GM21786 (cell line): ENCODE measurements at regions not wholly inside any gene's neighbourhood (a gene's known extent, or its start where the extent isn't known, plus 50 kb on each side); places are given as distances from the start of the nearest gene placed in this dataset.

Source experiments
- ATAC-seq: cut with Tn5 transposase; IDR thresholded peaks from one replicate; pipeline ENCODE4 v1.9.1; 2021; ENCODE audit not compliant: unreplicated experiment

DNA sequence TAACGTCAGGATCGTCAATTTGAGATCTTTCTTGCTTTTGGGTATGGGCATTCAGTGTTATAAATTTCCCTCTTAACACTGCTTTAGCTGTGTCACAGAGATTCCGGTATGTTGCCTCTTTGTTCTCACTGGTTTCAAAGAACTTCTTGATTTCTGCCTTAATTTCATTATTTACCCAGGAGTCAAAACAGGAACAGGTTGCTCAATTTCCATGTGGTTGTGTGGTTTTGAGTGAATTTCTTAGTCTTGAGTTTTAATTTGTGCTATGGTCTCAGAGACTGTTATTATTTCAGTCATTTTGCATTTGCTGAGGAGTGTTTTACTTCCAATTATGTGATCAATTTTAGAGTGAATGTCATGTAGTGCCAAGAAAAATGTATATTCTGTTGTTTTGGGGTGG is 153.1 kb downstream of the PCDH17 start:
- no peak for ATAC-seq

DNA sequence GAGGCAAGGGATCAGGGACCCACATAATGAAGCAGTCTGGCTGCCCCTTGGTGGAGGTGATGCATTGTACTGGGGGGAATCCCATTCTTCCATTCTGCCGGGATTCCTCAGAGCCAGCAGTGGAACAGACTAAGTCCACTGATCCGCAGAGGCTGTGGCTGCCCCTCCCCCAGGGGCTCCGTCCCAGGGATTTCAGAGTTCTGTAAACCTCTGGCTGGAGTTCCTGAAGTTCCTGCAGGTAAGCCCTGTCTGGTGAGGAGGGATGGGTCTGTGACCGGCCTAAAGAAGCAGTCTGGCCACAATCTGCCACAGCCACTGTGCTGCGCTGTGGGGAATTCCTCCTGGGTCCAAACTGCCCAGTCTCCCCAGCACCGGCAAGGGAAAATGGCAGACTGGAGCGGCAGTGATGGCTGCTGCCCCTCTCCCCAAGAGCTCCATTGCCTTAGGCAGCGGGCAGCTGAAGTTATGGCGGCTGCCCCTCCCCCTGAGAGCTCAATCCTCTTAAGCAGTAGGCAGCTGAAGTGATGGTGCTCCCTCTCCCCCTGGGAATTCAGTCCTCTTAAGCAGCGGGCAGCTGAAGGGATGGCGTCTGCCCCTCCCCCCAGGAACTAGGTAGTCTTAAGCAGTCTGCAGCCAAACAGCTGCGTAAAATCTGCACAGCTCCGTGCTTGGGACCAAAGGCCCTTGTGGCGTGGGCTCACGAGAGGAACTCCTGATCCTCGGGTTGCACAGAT is 155.7 kb downstream of the PCDH17 start:
- ATAC-seq: no peak

DNA sequence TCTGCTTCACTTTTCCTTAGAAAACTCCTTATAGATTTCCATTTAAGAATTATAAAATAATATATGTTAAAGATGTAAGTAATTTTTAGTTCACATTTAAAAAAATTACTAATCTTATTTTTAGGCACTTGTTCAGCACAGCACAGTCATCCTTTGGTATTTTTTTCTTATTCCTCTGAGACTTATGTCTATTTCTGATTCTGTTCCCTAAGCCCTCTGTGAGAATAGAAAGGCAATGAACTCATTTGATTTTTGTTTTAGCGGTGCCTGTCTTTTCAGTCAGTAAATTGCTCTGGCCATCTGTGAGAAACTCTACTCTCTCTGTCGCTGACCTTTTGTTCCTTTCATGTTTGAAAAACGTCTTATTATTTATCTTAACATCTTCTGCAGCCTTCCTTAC is 168.1 kb downstream of the PCDH17 start:
- ATAC-seq: no peak

DNA sequence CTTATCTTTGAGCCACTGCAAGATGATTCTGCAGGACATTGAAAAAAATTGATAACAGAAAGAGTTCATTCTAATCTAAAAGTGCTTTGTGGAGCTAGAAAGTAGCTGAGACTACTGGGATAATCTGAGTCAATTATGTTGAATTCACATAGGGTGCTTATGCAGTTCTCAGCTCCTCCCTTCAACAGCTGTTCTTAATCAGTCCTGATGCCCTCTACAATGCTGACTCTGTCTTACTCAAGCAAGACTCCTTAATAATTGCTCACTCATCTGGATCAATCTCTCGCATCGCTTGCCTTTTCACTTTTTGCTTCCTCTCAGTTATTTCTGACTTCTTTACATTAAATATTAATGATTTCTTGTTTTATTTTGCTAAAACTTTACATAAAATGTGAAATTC is 182.1 kb downstream of the PCDH17 start:
- no peak for ATAC-seq

GRCh38 chr13:57815600-57815999 is 184.1 kb downstream of the PCDH17 start:
- no peak for ATAC-seq

GRCh38 chr13:57820924-57821323 is 189.4 kb downstream of the PCDH17 start:
- ATAC-seq: no peak

DNA sequence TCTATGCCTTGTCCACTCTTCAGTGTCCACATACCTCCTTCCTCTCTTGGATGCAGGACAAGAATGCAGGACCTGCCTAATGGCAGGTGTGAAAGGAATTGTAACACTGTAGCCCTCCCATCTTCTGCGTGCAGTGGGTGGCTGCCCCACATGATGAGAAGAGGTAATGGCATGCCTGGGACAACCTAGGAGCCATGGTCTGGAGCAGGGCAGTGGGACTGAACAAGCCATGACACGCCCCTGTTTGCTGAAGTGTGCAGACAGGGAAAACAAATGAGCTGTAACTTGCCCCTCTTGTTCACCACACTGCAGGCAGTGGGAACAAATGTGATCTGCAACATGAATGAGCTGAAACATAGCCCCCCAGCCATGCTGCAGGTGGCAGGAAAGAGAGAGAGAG is 192.2 kb downstream of the PCDH17 start:
- no peak for ATAC-seq

DNA sequence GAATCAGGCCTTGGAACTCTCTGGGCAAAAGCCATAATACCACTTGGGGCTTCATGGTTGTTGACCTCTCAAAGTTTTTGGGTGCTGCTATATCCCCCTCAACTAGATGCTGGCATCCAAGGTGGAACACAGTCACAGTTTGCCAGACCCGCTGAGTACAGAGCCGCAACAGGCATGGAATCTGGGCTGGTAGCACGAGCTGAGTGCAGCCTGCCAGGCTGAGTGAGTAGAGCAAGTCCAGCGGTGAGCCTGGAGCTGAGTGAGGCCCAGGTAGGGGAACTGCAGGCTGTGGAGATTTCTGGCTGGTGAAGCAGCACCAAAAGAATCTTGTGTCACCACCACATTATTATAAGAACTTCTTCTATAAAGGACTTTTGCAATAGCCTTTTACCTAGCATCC is 192.6 kb downstream of the PCDH17 start:
- ATAC-seq: no peak

DNA sequence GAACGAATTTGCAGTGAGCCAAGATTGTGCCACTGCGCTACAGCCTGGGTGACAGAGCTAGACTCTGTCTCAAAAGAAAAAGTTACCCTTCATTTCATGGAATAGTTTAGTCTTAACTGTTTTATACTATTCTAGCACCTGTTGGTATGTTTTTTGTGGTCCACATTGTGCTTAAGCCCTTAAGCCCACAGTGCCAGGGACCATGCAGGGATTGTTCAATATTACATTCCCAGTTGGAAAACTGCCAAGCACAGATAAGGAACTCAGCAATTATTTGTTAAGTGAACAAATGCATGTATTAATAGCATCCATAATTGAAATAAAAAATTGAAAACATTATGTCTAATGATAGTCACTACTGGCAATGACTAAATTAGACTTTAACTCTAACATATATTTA is 193.5 kb downstream of the PCDH17 start:
- ATAC-seq: no peak

DNA sequence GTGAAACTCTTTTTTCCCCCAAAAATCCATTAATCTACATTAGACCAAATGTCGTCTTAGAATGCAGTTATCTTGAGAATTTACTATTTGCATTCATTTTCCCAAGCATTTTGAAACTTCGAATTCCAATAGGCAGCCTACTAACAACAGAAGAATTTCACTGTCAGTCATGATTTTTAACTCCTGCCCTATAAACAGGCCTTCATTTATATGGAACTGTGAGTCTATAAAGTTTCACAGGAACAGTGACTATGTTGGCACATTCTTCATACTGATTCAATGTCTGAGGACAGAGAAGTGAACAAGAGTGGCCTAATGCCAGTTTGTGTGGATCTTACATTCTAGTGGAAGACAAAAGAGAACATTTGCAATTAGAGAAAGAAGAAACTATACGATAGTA is 198.0 kb downstream of the PCDH17 start:
- ATAC-seq: no peak

- no peak for ATAC-seq
Measured at GRCh38 chr13:57832187-57832586, 200.6 kb downstream of the PCDH17 start.

GRCh38 chr13:57837801-57838200 is 206.3 kb downstream of the PCDH17 start:
- ATAC-seq: no peak

DNA sequence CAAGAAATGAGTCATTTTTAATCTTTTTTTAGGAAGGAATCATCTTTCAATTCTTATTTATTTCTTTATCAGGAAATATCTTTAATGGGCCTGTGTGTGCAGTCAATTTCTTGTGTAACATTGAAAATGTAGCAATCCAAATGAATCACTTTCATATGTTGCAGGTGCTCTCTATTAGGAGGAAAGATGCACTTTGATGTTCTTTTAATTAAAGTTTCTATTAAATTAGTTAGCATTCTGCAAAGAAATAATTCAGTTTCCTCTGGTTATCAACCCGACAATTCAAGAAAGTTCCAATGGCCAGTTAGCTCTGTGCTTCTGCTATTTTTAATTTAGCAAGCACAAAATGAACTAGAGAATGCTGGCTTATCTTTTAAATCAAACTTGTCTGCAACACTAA is 212.0 kb downstream of the PCDH17 start:
- no peak for ATAC-seq

- no peak for ATAC-seq
Measured at GRCh38 chr13:57846600-57847173, 215.1 kb downstream of the PCDH17 start.

GRCh38 chr13:57857945-57858344 is 226.4 kb downstream of the PCDH17 start:
- no peak for ATAC-seq

DNA sequence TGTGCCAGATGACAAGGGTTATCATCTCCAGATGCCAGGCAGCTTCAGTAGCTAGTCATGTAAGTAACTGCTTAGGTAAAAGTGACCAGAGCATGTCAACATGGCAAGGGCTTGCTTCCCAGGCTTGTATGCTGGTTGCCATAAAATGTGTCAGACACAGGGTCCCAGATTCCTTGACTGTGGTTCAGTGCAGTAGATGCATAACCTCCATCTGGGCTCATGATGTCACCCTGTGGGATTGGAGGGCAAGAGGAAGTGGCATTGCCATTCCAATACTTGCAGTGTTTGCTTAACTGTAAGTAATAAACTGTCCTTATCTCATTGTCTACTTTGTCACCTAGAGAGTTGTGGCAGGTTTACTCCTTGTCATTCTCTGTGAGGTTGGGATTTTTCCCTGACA is 226.8 kb downstream of the PCDH17 start:
- no peak for ATAC-seq

- no peak for ATAC-seq
Measured at GRCh38 chr13:57862879-57863278, 231.3 kb downstream of the PCDH17 start.

- no peak for ATAC-seq
Measured at GRCh38 chr13:57865600-57866294, 234.2 kb downstream of the PCDH17 start.

DNA sequence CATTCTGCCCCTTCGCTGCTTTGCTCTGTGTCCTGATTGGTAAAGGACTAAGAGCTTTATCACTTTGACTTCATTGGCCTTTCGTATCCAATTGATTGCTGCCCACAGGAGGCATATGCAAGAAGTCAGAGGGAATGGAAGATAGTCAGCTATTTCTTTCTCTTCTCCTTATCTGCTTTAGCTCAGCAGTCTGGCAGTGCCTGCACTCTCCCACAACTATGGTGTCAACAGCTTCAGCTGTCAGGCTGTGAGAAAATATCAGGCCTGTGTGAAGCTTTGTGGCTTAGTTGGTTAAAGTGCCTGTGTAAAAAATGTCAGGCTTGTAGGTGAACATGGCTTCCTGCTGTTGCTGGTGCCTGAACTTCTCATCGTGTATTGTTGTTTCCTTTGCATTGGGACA is 243.0 kb downstream of the PCDH17 start:
- ATAC-seq: no peak

DNA sequence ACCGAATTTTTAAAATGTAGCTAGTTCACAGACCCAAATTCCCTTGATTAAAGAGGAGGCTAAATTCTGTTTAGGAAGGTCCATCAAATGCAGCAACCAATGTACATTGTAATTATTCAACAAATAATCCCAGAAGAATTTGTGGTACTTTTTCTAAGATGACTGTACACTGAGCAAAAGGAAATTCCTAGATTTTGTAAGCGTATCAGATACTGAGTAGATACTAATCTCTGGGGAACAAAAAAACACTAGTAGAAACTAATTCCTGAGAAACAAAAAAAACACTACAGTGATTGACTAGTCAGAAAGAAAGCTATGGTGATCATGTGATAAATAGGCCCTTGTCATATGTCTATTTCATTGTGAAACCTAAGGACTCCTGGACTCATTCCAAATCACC is 246.1 kb downstream of the PCDH17 start:
- ATAC-seq: no peak

GRCh38 chr13:57878291-57878690 is 246.7 kb downstream of the PCDH17 start:
- no peak for ATAC-seq

GRCh38 chr13:57897225-57897624 is 265.7 kb downstream of the PCDH17 start:
- ATAC-seq: no peak
